WTC11 (cell line): ENCODE measurements at regions not wholly inside any gene's neighbourhood (a gene's known extent, or its start where the extent isn't known, plus 50 kb on each side); places are given as distances from the start of the nearest gene placed in this dataset.

Source experiments
- ATAC-seq: fragments of 200-7000 bp; cut with Tn5 transposase; 2 replicates; pipeline ENCODE4 v1.10.0; 2021; ENCODE audit warnings: mild to moderate bottlenecking, moderate library complexity
- CTCF ChIA-PET: fragments of 300-600 bp; sonication (Branson Sonifier 250); formaldehyde crosslinking; loops from one replicate; lab custom pipeline; 2021; ENCODE audit warnings: antibody characterized with exemption; lab: Charles Lee
- POLR2A ChIA-PET: fragments of 350-600 bp; sonication (Branson Sonifier 250); formaldehyde crosslinking; loops from one replicate; lab custom pipeline; 2021; ENCODE audit warnings: antibody characterized with exemption; lab: Charles Lee
- DNase-seq: peaks from one replicate; pipeline ENCODE4 v3.0.0; 2021; ENCODE audit warnings: low spot score
- H3K27ac Mint-ChIP-seq: 2 replicates; pipeline ENCODE4 v1.8.0; 2021; ENCODE audit warnings: mixed read lengths
- H3K27me3 Mint-ChIP-seq: 2 replicates; pipeline ENCODE4 v1.8.0; 2021; ENCODE audit warnings: low read depth, mild to moderate bottlenecking, moderate library complexity, mixed read lengths
- H3K36me3 Mint-ChIP-seq: 2 replicates; pipeline ENCODE4 v1.8.0; 2021; ENCODE audit warnings: mixed read lengths
- H3K4me1 Mint-ChIP-seq: 2 replicates; pipeline ENCODE4 v1.8.0; 2022; ENCODE audit warnings: mixed read lengths
- H3K4me3 Mint-ChIP-seq: 2 replicates; pipeline ENCODE4 v1.8.0; 2021; ENCODE audit warnings: mild to moderate bottlenecking, moderate library complexity, mixed read lengths
- H3K9me3 Mint-ChIP-seq: 2 replicates; pipeline ENCODE4 v1.8.0; 2021; ENCODE audit warnings: mixed read lengths
- ATF3 ChIP-seq: sonication (generic); formaldehyde crosslinking; conservative IDR thresholded peaks from 2 replicates; pipeline ENCODE4 v1.8.1; 2022; ENCODE audit warnings: mild to moderate bottlenecking, missing genetic modification reagents
- E2F5 ChIP-seq: sonication (generic); formaldehyde crosslinking; IDR thresholded peaks from 2 replicates; pipeline ENCODE4 v1.8.1; 2022; ENCODE audit warnings: mild to moderate bottlenecking, moderate library complexity, missing genetic modification reagents
- EMX1 ChIP-seq: fragments of 250-450 bp; sonication (Bioruptor Pico); IDR thresholded peaks from 2 replicates; pipeline ENCODE4 v1.8.0; 2021; ENCODE audit warnings: mild to moderate bottlenecking
- ESRRA ChIP-seq: sonication (generic); formaldehyde crosslinking; IDR thresholded peaks from 2 replicates; pipeline ENCODE4 v1.8.1; 2022; ENCODE audit warnings: mild to moderate bottlenecking, missing genetic modification reagents, borderline replicate concordance
- FOXJ3 ChIP-seq: sonication (generic); formaldehyde crosslinking; IDR thresholded peaks from 2 replicates; pipeline ENCODE4 v1.9.0; 2021; ENCODE audit warnings: missing genetic modification reagents, mild to moderate bottlenecking, borderline replicate concordance
- FOXK1 ChIP-seq: sonication (generic); formaldehyde crosslinking; IDR thresholded peaks from 2 replicates; pipeline ENCODE4 v1.8.0; 2022; ENCODE audit warnings: mild to moderate bottlenecking, moderate library complexity, missing genetic modification reagents
- GTF2I ChIP-seq: fragments of 250-450 bp; sonication (Bioruptor Pico); conservative IDR thresholded peaks from 2 replicates; pipeline ENCODE4 v1.4.0; 2021; ENCODE audit warnings: mild to moderate bottlenecking
- MLX ChIP-seq: sonication (generic); formaldehyde crosslinking; IDR thresholded peaks from 2 replicates; pipeline ENCODE4 v1.8.1; 2023; ENCODE audit warnings: mild to moderate bottlenecking, missing genetic modification reagents, moderate library complexity
- NFYB ChIP-seq: sonication (generic); formaldehyde crosslinking; conservative IDR thresholded peaks from 2 replicates; pipeline ENCODE4 v1.8.0; 2022; ENCODE audit warnings: low read depth, missing genetic modification reagents
- NR2C2 ChIP-seq: sonication (generic); formaldehyde crosslinking; IDR thresholded peaks from 2 replicates; pipeline ENCODE4 v1.8.0; 2022; ENCODE audit warnings: mild to moderate bottlenecking, missing genetic modification reagents
- RORB ChIP-seq: fragments of 250-450 bp; sonication (Bioruptor Pico); IDR thresholded peaks from 2 replicates; pipeline ENCODE4 v1.9.0; 2021; ENCODE audit warnings: mild to moderate bottlenecking
- SMAD4 ChIP-seq: sonication (generic); formaldehyde crosslinking; IDR thresholded peaks from 2 replicates; pipeline ENCODE4 v1.8.0; 2022; ENCODE audit warnings: mild to moderate bottlenecking, missing genetic modification reagents
- SOX15 ChIP-seq: fragments of 250-450 bp; sonication (Bioruptor Pico); IDR thresholded peaks from 2 replicates; pipeline ENCODE4 v1.9.0; 2021; ENCODE audit warnings: mild to moderate bottlenecking
- USF2 ChIP-seq: sonication (generic); formaldehyde crosslinking; IDR thresholded peaks from 2 replicates; pipeline ENCODE4 v1.8.1; 2023; ENCODE audit warnings: mild to moderate bottlenecking, missing genetic modification reagents, moderate library complexity
- ZNF121 ChIP-seq: sonication (generic); formaldehyde crosslinking; IDR thresholded peaks from 2 replicates; pipeline ENCODE4 v1.8.0; 2023; ENCODE audit warnings: missing genetic modification reagents
- ZNF219 ChIP-seq: sonication (generic); formaldehyde crosslinking; IDR thresholded peaks from 2 replicates; pipeline ENCODE4 v1.8.0; 2023; ENCODE audit warnings: missing genetic modification reagents, mild to moderate bottlenecking, borderline replicate concordance
- ZNF232 ChIP-seq: sonication (generic); formaldehyde crosslinking; IDR thresholded peaks from 2 replicates; pipeline ENCODE4 v1.8.0; 2022; ENCODE audit warnings: mild to moderate bottlenecking, missing genetic modification reagents
- ZNF263 ChIP-seq: sonication (generic); formaldehyde crosslinking; IDR thresholded peaks from 2 replicates; pipeline ENCODE4 v1.8.1; 2022; ENCODE audit warnings: low read depth, mild to moderate bottlenecking, moderate library complexity, missing genetic modification reagents
- ZNF416 ChIP-seq: fragments of 250-450 bp; sonication (Bioruptor Pico); IDR thresholded peaks from 2 replicates; pipeline ENCODE4 v1.9.0; 2021; ENCODE audit warnings: mild to moderate bottlenecking, inconsistent platforms
- ZNF423 ChIP-seq: fragments of 250-450 bp; sonication (Bioruptor Pico); IDR thresholded peaks from 2 replicates; pipeline ENCODE4 v2.1.2; 2022; ENCODE audit warnings: mild to moderate bottlenecking, moderate library complexity
- ZNF425 ChIP-seq: fragments of 250-450 bp; sonication (Bioruptor Pico); conservative IDR thresholded peaks from 2 replicates; pipeline ENCODE4 v1.9.0; 2021; ENCODE audit warnings: mild to moderate bottlenecking
- ZNF512 ChIP-seq: sonication (generic); formaldehyde crosslinking; IDR thresholded peaks from 2 replicates; pipeline ENCODE4 v1.8.1; 2022; ENCODE audit warnings: missing genetic modification reagents, borderline replicate concordance
- ZNF532 ChIP-seq: fragments of 250-450 bp; sonication (Bioruptor Pico); IDR thresholded peaks from 2 replicates; pipeline ENCODE4 v1.9.0; 2021; ENCODE audit warnings: mild to moderate bottlenecking, borderline replicate concordance

GRCh38 chr17:33375783-33376182 is 82.7 kb upstream of the ASIC2 start:
- Mint-ChIP-seq H3K36me3 (no peaks in the 10 kb centered on the region), H3K27ac (no peak overlapping the region), H3K9me3 (no peaks in the 10 kb centered on the region), H3K27me3 (peaks cover 4% of the 10 kb centered on the region; the same call in 1 of the 2 replicates), H3K4me1 (peaks cover 23% of the 10 kb centered on the region)
- ChIA-PET POLR2A (no interaction called here), CTCF (no interaction called here)
- TF ChIP-seq ZNF532 (no peak), ESRRA (CRISPR knock-in tag) (no peak), FOXJ3 (CRISPR knock-in tag) (no peak), ZNF121 (CRISPR knock-in tag) (no peak), GTF2I (CRISPR knock-in tag) (no peak), ZNF512 (CRISPR knock-in tag) (no peak), ZNF423 (CRISPR knock-in tag) (no peak), NR2C2 (CRISPR knock-in tag) (no peak), E2F5 (no peak), FOXK1 (CRISPR knock-in tag) (no peak), EMX1 (CRISPR knock-in tag) (no peak), USF2 (no peak), ATF3 (CRISPR knock-in tag) (no peak)
- TF ChIP-seq, all 79 proteins: peak for 0
- DNase-seq (no peak), ATAC-seq (no peak)
- no peak overlapping the region for H3K4me3 Mint-ChIP-seq

- Mint-ChIP-seq H3K27me3 (peaks cover 4% of the 10 kb centered on the region; the same call in 1 of the 2 replicates), H3K36me3 (no peaks in the 10 kb centered on the region), H3K27ac (no peak overlapping the region)
- POLR2A ChIA-PET, result no interaction called here
- TF ChIP-seq ZNF425 (no peak), ZNF232 (CRISPR knock-in tag) (no peak), RORB (CRISPR knock-in tag) (no peak), SOX15 (no peak), ZNF219 (no peak), NFYB (CRISPR knock-in tag) (no peak), ZNF423 (CRISPR knock-in tag) (no peak), ZNF416 (CRISPR knock-in tag) (no peak), NR2C2 (CRISPR knock-in tag) (no peak), ZNF263 (CRISPR knock-in tag) (no peak), MLX (CRISPR knock-in tag) (no peak), SMAD4 (no peak)
- TF ChIP-seq, all 79 proteins: peak for 0
- Mint-ChIP-seq H3K4me3 (no peak overlapping the region), H3K4me1 (peaks cover 16% of the 10 kb centered on the region), H3K9me3 (no peaks in the 10 kb centered on the region)
- CTCF ChIA-PET, result no interaction called here
- no peak for DNase-seq
- no peak for ATAC-seq
These were observed 84.9 kb upstream of the ASIC2 start for GRCh38 chr17:33377837-33378595.
